MM.1S (cell line): ENCODE measurements at regions not wholly inside any gene's neighbourhood (a gene's known extent, or its start where the extent isn't known, plus 50 kb on each side); places are given as distances from the start of the nearest gene placed in this dataset.

Source experiments
- DNase-seq: peaks from one replicate; pipeline ENCODE4 v3.0.0-alpha.2; 2015
- H2AFZ ChIP-seq: fragments of 300-600 bp; sonication (generic); 2 replicates; pipeline ENCODE4 v1.6.0; 2016; ENCODE audit warnings: antibody characterized with exemption, low read length
- H3F3A ChIP-seq: fragments of 300-600 bp; sonication (generic); 2 replicates; pipeline ENCODE4 v1.6.1; 2016; ENCODE audit warnings: mild to moderate bottlenecking, antibody characterized with exemption, low read length, moderate library complexity, mixed read lengths; ENCODE audit not compliant: insufficient read depth
- H3K27ac ChIP-seq: fragments of 300-600 bp; sonication (generic); 2 replicates; pipeline ENCODE4 v1.5.1; 2016; ENCODE audit warnings: mild to moderate bottlenecking, low read length
- H3K27me3 ChIP-seq: fragments of 300-600 bp; sonication (generic); replicated peaks from 2 replicates; pipeline ENCODE4 v1.6.0; 2016; ENCODE audit warnings: low read length; ENCODE audit not compliant: insufficient read depth
- H3K36me3 ChIP-seq: fragments of 300-600 bp; sonication (generic); replicated peaks from 2 replicates; pipeline ENCODE4 v1.6.1; 2016; ENCODE audit warnings: mild to moderate bottlenecking, low read length, mixed read lengths; ENCODE audit not compliant: insufficient read depth
- H3K4me1 ChIP-seq: fragments of 300-600 bp; sonication (generic); 2 replicates; pipeline ENCODE4 v1.6.1; 2016; ENCODE audit warnings: low read length, mixed read lengths
- H3K4me2 ChIP-seq: fragments of 300-600 bp; sonication (generic); 2 replicates; pipeline ENCODE4 v1.6.0; 2016; ENCODE audit warnings: low read depth, low read length
- H3K4me3 ChIP-seq: fragments of 300-600 bp; sonication (generic); 2 replicates; pipeline ENCODE4 v1.5.1; 2016; ENCODE audit warnings: low read length, mixed read lengths
- H3K79me2 ChIP-seq: fragments of 300-600 bp; sonication (generic); 2 replicates; pipeline ENCODE4 v1.6.1; 2016; ENCODE audit warnings: mixed run types, low read length, mixed read lengths
- H3K9ac ChIP-seq: fragments of 300-600 bp; sonication (generic); 2 replicates; pipeline ENCODE4 v1.6.1; 2016; ENCODE audit warnings: low read length, mixed read lengths
- H3K9me2 ChIP-seq: fragments of 300-600 bp; sonication (generic); replicated peaks from 2 replicates; pipeline ENCODE4 v1.6.1; 2016; ENCODE audit warnings: mild to moderate bottlenecking, low read length, mixed read lengths; ENCODE audit not compliant: insufficient read depth
- H3K9me3 ChIP-seq: fragments of 300-600 bp; sonication (generic); replicated peaks from 2 replicates; pipeline ENCODE4 v1.6.1; 2016; ENCODE audit warnings: mild to moderate bottlenecking, low read length, mixed read lengths; ENCODE audit not compliant: insufficient read depth
- H4K20me1 ChIP-seq: fragments of 300-600 bp; sonication (generic); 2 replicates; pipeline ENCODE4 v1.6.1; 2016; ENCODE audit warnings: mild to moderate bottlenecking, low read length, moderate library complexity, mixed read lengths; ENCODE audit not compliant: insufficient read depth
- EZH2 ChIP-seq: fragments of 300-600 bp; sonication (generic); optimal IDR thresholded peaks from 2 replicates; pipeline ENCODE3; 2017; ENCODE audit warnings: low read depth, mild to moderate bottlenecking, antibody characterized with exemption, low read length, mixed read lengths
- EZH2phosphoT487 ChIP-seq: fragments of 300-600 bp; sonication (generic); IDR thresholded peaks from 2 replicates; pipeline ENCODE4 v1.6.1; 2018; ENCODE audit warnings: antibody characterized with exemption, low read length
- TF ChIP-seq, protein P1 (sequence below): fragments of 300-600 bp; sonication (generic); IDR thresholded peaks from 2 replicates; pipeline ENCODE4 v1.5.1; 2016; ENCODE audit warnings: antibody characterized with exemption, low read length, mixed read lengths

DNA sequence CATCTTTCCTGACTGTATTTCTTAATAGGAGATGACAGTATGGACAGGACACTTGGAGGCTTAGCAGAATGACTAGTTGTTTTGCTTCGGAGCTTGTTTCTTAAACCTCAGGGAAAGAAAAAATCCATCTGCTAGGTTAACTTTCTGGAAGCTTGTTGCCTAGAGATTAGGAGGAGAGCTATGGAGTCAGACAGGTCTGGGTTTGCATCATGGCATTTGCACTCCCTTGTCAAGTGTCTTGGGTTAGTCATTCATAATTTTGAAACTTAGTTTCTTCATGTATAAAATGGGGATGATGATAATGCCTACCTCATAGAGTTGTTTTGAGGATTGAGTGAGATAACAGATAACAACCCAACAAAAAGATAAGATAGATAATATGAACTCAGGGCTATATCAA is 231.5 kb downstream of the STK31 start:
- no peak overlapping the region for H3K4me2 ChIP-seq
- H3K4me3 ChIP-seq: no peak overlapping the region
- no peak for TF ChIP-seq EZH2
- H2AFZ ChIP-seq: no peak overlapping the region
- no peaks in the 10 kb centered on the region for H3K36me3 ChIP-seq
- H3K9me3 ChIP-seq: no peaks in the 10 kb centered on the region; the same call in none of the 2 replicates
- DNase-seq: no peak
- H4K20me1 ChIP-seq: no peaks in the 10 kb centered on the region
- H3K9ac ChIP-seq: no peak overlapping the region
- no peaks in the 10 kb centered on the region for H3K4me1 ChIP-seq
- no peak overlapping the region for H3K27ac ChIP-seq
- H3K79me2 ChIP-seq: no peaks in the 10 kb centered on the region
- no peaks in the 10 kb centered on the region for H3F3A ChIP-seq
- no peaks in the 10 kb centered on the region for H3K9me2 ChIP-seq
- H3K27me3 ChIP-seq: no peaks in the 10 kb centered on the region

DNA sequence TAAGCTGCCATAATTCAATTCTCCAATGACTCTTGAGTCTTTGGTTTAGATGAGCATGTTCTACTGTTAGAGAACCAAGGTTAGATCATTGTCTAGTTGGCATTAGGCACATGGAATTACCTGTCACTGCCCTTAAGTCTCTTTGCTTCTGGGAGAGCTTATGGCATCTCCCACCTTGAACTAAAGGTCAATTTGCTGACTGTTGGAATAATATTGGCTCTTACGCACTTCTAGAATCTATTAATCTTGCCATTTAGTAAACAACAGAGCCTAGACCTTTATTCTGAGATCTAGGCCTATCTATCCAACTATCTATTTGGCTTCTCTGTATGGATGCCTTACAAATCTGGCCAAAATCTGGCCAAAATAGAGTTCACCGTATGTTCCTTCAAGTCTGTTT is 232.0 kb downstream of the STK31 start:
- H3K79me2 ChIP-seq: no peaks in the 10 kb centered on the region
- no peak overlapping the region for H2AFZ ChIP-seq
- DNase-seq: no peak
- H3K4me3 ChIP-seq: no peak overlapping the region
- H3K36me3 ChIP-seq: no peaks in the 10 kb centered on the region
- H3F3A ChIP-seq: no peaks in the 10 kb centered on the region
- TF ChIP-seq EZH2 (no peak), EZH2phosphoT487 (no peak)
- TF ChIP-seq, protein P1, sequence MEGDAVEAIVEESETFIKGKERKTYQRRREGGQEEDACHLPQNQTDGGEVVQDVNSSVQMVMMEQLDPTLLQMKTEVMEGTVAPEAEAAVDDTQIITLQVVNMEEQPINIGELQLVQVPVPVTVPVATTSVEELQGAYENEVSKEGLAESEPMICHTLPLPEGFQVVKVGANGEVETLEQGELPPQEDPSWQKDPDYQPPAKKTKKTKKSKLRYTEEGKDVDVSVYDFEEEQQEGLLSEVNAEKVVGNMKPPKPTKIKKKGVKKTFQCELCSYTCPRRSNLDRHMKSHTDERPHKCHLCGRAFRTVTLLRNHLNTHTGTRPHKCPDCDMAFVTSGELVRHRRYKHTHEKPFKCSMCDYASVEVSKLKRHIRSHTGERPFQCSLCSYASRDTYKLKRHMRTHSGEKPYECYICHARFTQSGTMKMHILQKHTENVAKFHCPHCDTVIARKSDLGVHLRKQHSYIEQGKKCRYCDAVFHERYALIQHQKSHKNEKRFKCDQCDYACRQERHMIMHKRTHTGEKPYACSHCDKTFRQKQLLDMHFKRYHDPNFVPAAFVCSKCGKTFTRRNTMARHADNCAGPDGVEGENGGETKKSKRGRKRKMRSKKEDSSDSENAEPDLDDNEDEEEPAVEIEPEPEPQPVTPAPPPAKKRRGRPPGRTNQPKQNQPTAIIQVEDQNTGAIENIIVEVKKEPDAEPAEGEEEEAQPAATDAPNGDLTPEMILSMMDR: no peak
- H3K9ac ChIP-seq: no peak overlapping the region
- H3K9me3 ChIP-seq: no peaks in the 10 kb centered on the region; the same call in none of the 2 replicates
- H3K4me1 ChIP-seq: no peaks in the 10 kb centered on the region
- H3K9me2 ChIP-seq: no peaks in the 10 kb centered on the region
- H3K27ac ChIP-seq: no peak overlapping the region
- no peaks in the 10 kb centered on the region for H3K27me3 ChIP-seq
- no peak overlapping the region for H3K4me2 ChIP-seq
- H4K20me1 ChIP-seq: no peaks in the 10 kb centered on the region

DNA sequence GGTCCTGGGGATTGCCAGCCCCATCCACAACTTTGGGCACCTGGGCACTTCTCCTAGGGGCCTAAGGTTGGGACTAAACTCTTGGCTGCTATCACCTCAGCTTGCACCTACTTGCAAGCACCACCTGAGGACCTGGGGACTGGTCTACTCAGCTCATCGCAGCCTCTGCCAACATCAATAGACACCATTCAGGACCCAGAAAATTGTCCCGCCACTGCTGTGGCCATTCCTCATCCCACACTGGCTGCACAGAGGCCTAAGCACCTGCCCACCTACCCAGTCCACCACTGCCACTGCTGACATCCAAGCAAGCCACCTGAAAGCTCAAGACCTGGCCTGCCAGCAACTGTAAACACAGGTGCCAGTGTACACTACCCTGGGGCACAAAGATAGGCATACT is 234.1 kb downstream of the STK31 start:
- H3K9ac ChIP-seq: no peak overlapping the region
- no peaks in the 10 kb centered on the region for H3K4me1 ChIP-seq
- H3K36me3 ChIP-seq: no peaks in the 10 kb centered on the region
- DNase-seq: no peak
- no peak overlapping the region for H3K4me3 ChIP-seq
- no peak overlapping the region for H2AFZ ChIP-seq
- TF ChIP-seq EZH2 (no peak), EZH2phosphoT487 (no peak)
- TF ChIP-seq, protein P1: no peak
- no peak overlapping the region for H3K4me2 ChIP-seq
- H3K9me2 ChIP-seq: no peaks in the 10 kb centered on the region
- H3K27ac ChIP-seq: no peak overlapping the region
- H4K20me1 ChIP-seq: no peaks in the 10 kb centered on the region
- H3K9me3 ChIP-seq: no peaks in the 10 kb centered on the region; the same call in 1 of the 2 replicates
- H3K79me2 ChIP-seq: no peaks in the 10 kb centered on the region
- no peaks in the 10 kb centered on the region for H3F3A ChIP-seq
- H3K27me3 ChIP-seq: no peaks in the 10 kb centered on the region

DNA sequence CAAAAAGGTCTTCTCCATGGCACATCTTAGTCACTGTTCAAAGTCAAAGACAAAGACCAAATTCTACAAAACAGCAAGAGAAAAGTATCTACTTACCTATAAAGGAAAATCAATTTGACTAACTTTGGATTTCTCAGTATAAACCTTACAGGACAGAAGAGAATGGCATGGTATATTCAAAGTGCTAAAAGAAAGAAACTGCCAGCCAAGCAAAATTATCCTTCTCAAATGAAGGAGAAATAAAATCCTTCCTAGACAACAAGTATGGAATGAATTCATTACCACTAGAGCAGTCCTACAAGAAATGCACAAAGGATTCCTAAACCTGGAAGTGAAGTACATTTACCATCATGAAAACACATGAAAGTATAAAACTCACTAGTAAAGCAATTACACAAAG is 235.5 kb downstream of the STK31 start:
- Histone ChIP-seq H4K20me1 (no peaks in the 10 kb centered on the region), H3K36me3 (no peaks in the 10 kb centered on the region), H3K79me2 (no peaks in the 10 kb centered on the region), H2AFZ (no peak overlapping the region), H3K9me2 (no peaks in the 10 kb centered on the region), H3F3A (no peaks in the 10 kb centered on the region), H3K4me3 (no peak overlapping the region), H3K27ac (no peak overlapping the region), H3K9me3 (no peaks in the 10 kb centered on the region; the same call in 1 of the 2 replicates), H3K9ac (no peak overlapping the region), H3K4me1 (no peaks in the 10 kb centered on the region), H3K27me3 (no peaks in the 10 kb centered on the region), H3K4me2 (no peak overlapping the region)
- no peak for TF ChIP-seq EZH2phosphoT487
- no peak for TF ChIP-seq EZH2
- TF ChIP-seq, protein P1: no peak
- DNase-seq: no peak
